Esophagus muscularis mucosa (tissue), 4 donors: ENCODE measurements at regions not wholly inside any gene's neighbourhood (a gene's known extent, or its start where the extent isn't known, plus 50 kb on each side); places are given as distances from the start of the nearest gene placed in this dataset.

Source experiments
- DNase-seq: peaks from one replicate; pipeline ENCODE4 v3.0.0-alpha.2; 2017; ENCODE audit errors: extremely low spot score
- H3K27ac ChIP-seq, 4 donors: fragments of 200-600 bp; sonication (generic); replicated peaks in 1 of 4; 1 replicate in 3 of 4; 2 replicates in 1 of 4; pipeline ENCODE4 v1.5.1; 2016 to 2019; ENCODE audit warnings: mild to moderate bottlenecking in 1 of 4
- H3K27me3 ChIP-seq, 4 donors: fragments of 200-600 bp; sonication (generic); one replicate each; pipeline versions ENCODE4 v1.5.1 to v1.6.0; 2016 to 2019
- H3K36me3 ChIP-seq, 4 donors: fragments of 200-600 bp; sonication (generic); one replicate each; pipeline ENCODE4 v1.5.1; 2016 to 2019
- H3K4me1 ChIP-seq, 4 donors: fragments of 200-600 bp; sonication (generic); one replicate each; pipeline ENCODE4 v1.5.1; 2016 to 2019
- H3K4me3 ChIP-seq, 4 donors: fragments of 200-600 bp; sonication (generic); 1 replicate in 2 of 4; 2 replicates in 2 of 4; pipeline ENCODE4 v1.5.1; 2016 to 2019; ENCODE audit warnings: mild to moderate bottlenecking in 4 of 4, moderate library complexity in 1 of 4
- H3K9me3 ChIP-seq, 4 donors: fragments of 200-600 bp; sonication (generic); 1 replicate in 3 of 4; 2 replicates in 1 of 4; pipeline ENCODE4 v1.5.1; 2016 to 2019
- EP300 ChIP-seq: sonication (generic); formaldehyde crosslinking; IDR thresholded peaks from one replicate; pipeline ENCODE4 v1.6.1; 2017; ENCODE audit warnings: antibody characterized with exemption
- POLR2A ChIP-seq: fragments of 450-650 bp; IDR thresholded peaks from one replicate; pipeline ENCODE4 v1.6.1; 2017; ENCODE audit warnings: antibody characterized with exemption, moderate library complexity, mild to moderate bottlenecking, low read depth
- POLR2AphosphoS5 ChIP-seq, 2 donors: sonication (generic); formaldehyde crosslinking; IDR thresholded peaks; one replicate each; pipeline ENCODE4 v1.6.1; 2017; ENCODE audit warnings: antibody characterized with exemption in 2 of 2
- WGBS: methylation state at CpG from one replicate; pipeline ENCODE4 v1.1.5; 2018; 5-methylcytosine and 5-hydroxymethylcytosine counted together
- intact Hi-C: fragments of 100-400 bp; cut with DNase I; formaldehyde crosslinking; loops from one replicate; pipeline ENCODE4 v1.15.1; 2023
- TF ChIP-seq, protein P1 (sequence below), 3 experiments: fragments of 200-600 bp in 2 of 3; fragments of 450-650 bp in 1 of 3; sonication (generic) in 2 of 3; IDR thresholded peaks; one replicate each; pipeline ENCODE4 v1.5.1; 2017 to 2019; ENCODE audit warnings: antibody characterized with exemption in 3 of 3, mild to moderate bottlenecking in 2 of 3, moderate library complexity in 1 of 3

DNA sequence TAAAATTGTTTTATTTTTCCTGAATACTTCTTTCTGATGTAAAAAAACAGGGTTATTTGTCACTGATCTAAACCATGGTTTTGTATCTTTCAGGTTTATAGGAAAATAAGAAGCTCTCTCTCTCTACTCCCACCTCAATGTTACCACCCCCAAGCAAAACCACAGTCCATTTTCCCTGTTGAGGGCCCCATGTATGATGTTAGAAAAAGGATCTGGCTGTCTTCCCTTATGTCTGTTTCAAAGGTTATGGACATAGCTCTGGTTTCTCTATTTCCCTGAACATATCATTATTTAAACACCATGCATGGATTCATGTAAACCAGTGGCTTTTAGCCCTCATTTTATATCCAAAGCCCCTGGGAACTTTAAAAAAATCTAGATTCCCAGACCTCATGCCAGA, 649.0 kb upstream of the TBX3 start:
- Histone ChIP-seq H3K27me3 (no peaks in the 10 kb centered on the region), H3K4me1 (peaks cover 3 to 10% (median 4%) of the 10 kb centered on the region in 4 donors), H3K36me3 (no peaks in the 10 kb centered on the region), H3K4me3 (no peak overlapping the region), H3K27ac (no peak overlapping the region), H3K9me3 (no peaks in the 10 kb centered on the region)
- no peak for DNase-seq
- TF ChIP-seq, protein P1, sequence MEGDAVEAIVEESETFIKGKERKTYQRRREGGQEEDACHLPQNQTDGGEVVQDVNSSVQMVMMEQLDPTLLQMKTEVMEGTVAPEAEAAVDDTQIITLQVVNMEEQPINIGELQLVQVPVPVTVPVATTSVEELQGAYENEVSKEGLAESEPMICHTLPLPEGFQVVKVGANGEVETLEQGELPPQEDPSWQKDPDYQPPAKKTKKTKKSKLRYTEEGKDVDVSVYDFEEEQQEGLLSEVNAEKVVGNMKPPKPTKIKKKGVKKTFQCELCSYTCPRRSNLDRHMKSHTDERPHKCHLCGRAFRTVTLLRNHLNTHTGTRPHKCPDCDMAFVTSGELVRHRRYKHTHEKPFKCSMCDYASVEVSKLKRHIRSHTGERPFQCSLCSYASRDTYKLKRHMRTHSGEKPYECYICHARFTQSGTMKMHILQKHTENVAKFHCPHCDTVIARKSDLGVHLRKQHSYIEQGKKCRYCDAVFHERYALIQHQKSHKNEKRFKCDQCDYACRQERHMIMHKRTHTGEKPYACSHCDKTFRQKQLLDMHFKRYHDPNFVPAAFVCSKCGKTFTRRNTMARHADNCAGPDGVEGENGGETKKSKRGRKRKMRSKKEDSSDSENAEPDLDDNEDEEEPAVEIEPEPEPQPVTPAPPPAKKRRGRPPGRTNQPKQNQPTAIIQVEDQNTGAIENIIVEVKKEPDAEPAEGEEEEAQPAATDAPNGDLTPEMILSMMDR (IDR thresholded peaks at IDR 0.05), result no peak
- no peak for TF ChIP-seq EP300
- TF ChIP-seq POLR2A, result no peak
- intact Hi-C loops, result no loop called here

DNA sequence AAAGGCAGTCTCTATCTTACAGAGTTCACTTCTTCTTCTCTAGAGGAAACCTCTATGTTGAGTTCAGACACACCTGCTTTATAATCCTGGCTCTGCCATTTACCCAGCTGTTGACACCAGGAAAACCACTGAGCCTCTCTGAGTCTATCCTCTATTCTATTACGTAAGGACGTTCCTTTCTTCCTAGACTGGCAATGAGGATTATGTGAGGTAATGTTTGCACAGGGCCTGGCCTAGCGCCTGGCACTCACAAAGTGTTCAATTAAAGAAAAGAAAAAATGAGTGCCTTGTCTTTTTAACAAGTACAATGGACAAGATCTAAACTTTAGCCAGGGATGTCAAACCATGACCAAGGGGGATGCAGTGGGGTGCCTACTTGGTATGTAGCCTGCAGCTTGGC, 641.9 kb upstream of the TBX3 start:
- WGBS, result 81% methylated on average over 3 of the region's 3 CpGs
- Histone ChIP-seq H3K27me3 (no peaks in the 10 kb centered on the region), H3K4me3 (no peak overlapping the region), H3K36me3 (no peaks in the 10 kb centered on the region), H3K27ac (no peak overlapping the region), H3K9me3 (no peaks in the 10 kb centered on the region), H3K4me1 (peaks cover 0 to 7% (median 0%) of the 10 kb centered on the region in 4 donors)
- TF ChIP-seq POLR2A (no peak), POLR2AphosphoS5 (IDR thresholded peaks at IDR 0.05) (no peak), EP300 (no peak)
- TF ChIP-seq, protein P1 (IDR thresholded peaks at IDR 0.05), result no peak
- no peak for DNase-seq
- intact Hi-C loops, result no loop called here

DNA sequence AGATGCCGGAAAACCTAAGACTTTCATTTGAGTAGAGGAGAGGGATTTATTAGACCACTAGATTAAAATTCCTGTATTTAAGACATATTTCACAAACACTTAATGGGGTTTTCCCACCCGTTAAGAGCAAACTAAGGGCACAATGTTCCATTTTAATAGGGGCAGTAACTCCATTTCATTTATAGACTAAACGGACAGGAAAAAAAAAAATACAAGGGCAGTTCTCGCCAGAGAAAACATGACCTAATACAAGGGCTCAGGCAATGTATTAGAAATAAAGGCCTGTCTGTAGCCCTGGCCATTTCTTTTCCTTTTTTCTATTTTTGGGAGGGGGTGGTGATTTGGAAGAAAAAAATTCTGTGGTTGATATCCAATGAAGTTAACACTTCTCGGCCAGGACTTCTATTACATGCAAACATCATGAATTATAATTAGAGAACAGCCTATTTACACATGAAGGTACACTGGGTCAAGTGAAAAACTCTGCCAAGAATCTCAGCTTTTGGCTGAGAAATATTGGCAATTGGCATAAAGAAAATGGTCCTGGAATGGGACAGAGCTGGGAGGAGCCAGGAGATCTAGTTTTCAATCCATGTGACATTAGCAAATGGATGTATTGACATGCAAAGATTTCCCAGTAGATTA, 641.1 kb upstream of the TBX3 start:
- Histone ChIP-seq H3K36me3 (no peaks in the 10 kb centered on the region), H3K27ac (peak overlapping the region in 2 of 4 donors; percentile 19 to 34), H3K4me1 (peaks cover 0 to 7% (median 0%) of the 10 kb centered on the region in 4 donors), H3K27me3 (no peaks in the 10 kb centered on the region), H3K9me3 (no peaks in the 10 kb centered on the region), H3K4me3 (no peak overlapping the region)
- TF ChIP-seq, protein P1 (IDR thresholded peaks at IDR 0.05), result no peak
- no peak for TF ChIP-seq POLR2A
- no peak for TF ChIP-seq EP300
- no peak for TF ChIP-seq POLR2AphosphoS5 (IDR thresholded peaks at IDR 0.05)
- no peak for DNase-seq
- intact Hi-C loops, result no loop called here
- WGBS, result 57% methylated on average over 5 of the region's 5 CpGs

DNA sequence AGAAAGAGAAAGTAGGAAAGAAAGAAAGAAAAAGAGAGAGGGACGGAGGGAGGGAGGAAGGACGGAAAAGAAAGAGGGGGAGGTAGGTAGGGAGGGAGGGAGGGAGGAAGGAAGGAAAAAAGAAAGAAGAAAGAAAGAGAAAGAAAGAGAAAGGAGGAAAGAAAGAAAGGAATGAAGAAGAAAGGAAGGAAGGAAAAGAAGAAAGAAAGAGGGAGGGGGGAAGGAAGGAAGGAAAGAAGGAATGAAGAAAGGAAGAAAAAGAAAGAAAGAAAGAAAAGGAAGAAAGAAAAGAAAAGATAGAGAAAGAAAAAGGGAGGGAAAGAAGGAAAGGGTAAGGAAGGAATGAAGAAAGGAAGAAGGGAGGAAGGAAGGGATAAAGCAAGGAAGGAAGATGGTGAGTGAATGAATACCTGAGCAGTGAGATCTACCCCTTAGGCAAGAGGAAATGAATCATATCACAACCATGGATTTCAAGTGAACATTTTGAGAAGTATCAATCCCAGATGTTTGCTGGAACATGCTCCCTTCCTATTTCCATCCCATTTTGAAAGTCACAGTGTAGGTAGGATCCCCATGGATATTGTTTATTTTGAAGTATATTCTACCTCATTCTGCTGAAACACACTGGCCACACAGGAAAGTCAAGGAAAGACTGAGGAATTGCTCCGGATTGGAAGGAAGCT, 639.4 kb upstream of the TBX3 start:
- DNase-seq, result no peak
- TF ChIP-seq, protein P1 (IDR thresholded peaks at IDR 0.05), result no peak
- TF ChIP-seq POLR2AphosphoS5 (IDR thresholded peaks at IDR 0.05) (no peak), EP300 (no peak), POLR2A (no peak)
- Histone ChIP-seq H3K4me3 (no peak overlapping the region), H3K4me1 (peaks cover 0 to 7% (median 0%) of the 10 kb centered on the region in 4 donors), H3K27me3 (no peaks in the 10 kb centered on the region), H3K27ac (no peak overlapping the region), H3K9me3 (no peaks in the 10 kb centered on the region), H3K36me3 (no peaks in the 10 kb centered on the region)
- WGBS, result 80% methylated on average over 3 of the region's 3 CpGs
- intact Hi-C loops, result no loop called here
